Endothelial cell of umbilical vein (primary cell): ENCODE measurements at regions not wholly inside any gene's neighbourhood (a gene's known extent, or its start where the extent isn't known, plus 50 kb on each side); places are given as distances from the start of the nearest gene placed in this dataset.

Experiments used
- BruUV-seq: library from RNA; stranded (reverse); fragments of 400-500 nt; replicated peaks from 2 replicates; lab custom pipeline; 2021; lab: Mats Ljungman, UMichigan
- CTCF ChIA-PET: fragments of 300-600, 350-600 bp; sonication (Branson Sonifier 250); formaldehyde crosslinking; loops from one replicate; lab custom pipeline; 2021; ENCODE audit warnings: antibody characterized with exemption, inconsistent platforms; lab: Charles Lee
- POLR2A ChIA-PET: fragments of 300-600, 350-600 bp; sonication (Branson Sonifier 250); formaldehyde crosslinking; loops from one replicate; lab custom pipeline; 2021; ENCODE audit warnings: antibody characterized with exemption, inconsistent platforms; lab: Charles Lee
- DNase-seq: peaks from one replicate; pipeline ENCODE4 v3.0.0-alpha.2; 2011; ENCODE audit warnings: low read depth, low spot score
- FAIRE-seq: peaks from 2 replicates; lab custom pipeline; 2011; peaks lifted over from hg19 to GRCh38; lab: Jason Lieb, UNC
- H2AFZ ChIP-seq: 2 replicates; pipeline ENCODE4 v1.6.0; 2012; ENCODE audit warnings: low read depth, low read length, control low read depth, inconsistent platforms
- H3K27ac ChIP-seq: 2 replicates; pipeline ENCODE4 v1.5.1; 2011; ENCODE audit warnings: low read depth, mild to moderate bottlenecking, control low read depth, low read length, moderate library complexity; ENCODE audit not compliant: insufficient read depth
- H3K27me3 ChIP-seq, 2 experiments: 2 replicates each; pipeline versions ENCODE4 v1.6.0 to v1.6.1; 2011; ENCODE audit warnings: low read length in 2 of 2, mixed read lengths in 1 of 2; ENCODE audit not compliant: control insufficient read depth in 2 of 2, insufficient read depth in 2 of 2
- H3K36me3 ChIP-seq, 2 experiments: 2 replicates in 1 of 2; 3 replicates in 1 of 2; pipeline ENCODE4 v1.5.1; 2011; ENCODE audit warnings: low read length in 2 of 2, mild to moderate bottlenecking in 1 of 2, moderate library complexity in 1 of 2; ENCODE audit not compliant: control insufficient read depth in 2 of 2, insufficient read depth in 2 of 2; ENCODE audit errors: extremely low read depth in 1 of 2
- H3K4me1 ChIP-seq: 3 replicates; pipeline ENCODE4 v1.5.1; 2011; ENCODE audit warnings: mild to moderate bottlenecking, low read length; ENCODE audit not compliant: control insufficient read depth, insufficient read depth; ENCODE audit errors: extremely low read depth
- H3K4me2 ChIP-seq: 2 replicates; pipeline ENCODE4 v1.6.1; 2011; ENCODE audit warnings: low read length, control low read depth, mixed read lengths; ENCODE audit not compliant: insufficient read depth
- H3K4me3 ChIP-seq, 3 experiments: fragments of 200-600 bp in 1 of 3; sonication (generic), shearing (Covaris generic) in 1 of 3; replicated peaks in 1 of 3; 2 replicates each; pipeline ENCODE4 v1.5.1; 2011 to 2016; ENCODE audit warnings: control low read depth in 3 of 3, low read length in 3 of 3, mild to moderate bottlenecking in 2 of 3, inconsistent platforms in 1 of 3, low read depth in 1 of 3, moderate library complexity in 1 of 3; ENCODE audit not compliant: insufficient read depth in 1 of 3
- H3K79me2 ChIP-seq: 2 replicates; pipeline ENCODE4 v1.6.0; 2012; ENCODE audit warnings: low read length, inconsistent platforms; ENCODE audit not compliant: control insufficient read depth, insufficient read depth
- H3K9ac ChIP-seq: replicated peaks from 2 replicates; pipeline ENCODE3; 2011; ENCODE audit warnings: low read length, control low read depth; ENCODE audit not compliant: insufficient read depth; ENCODE audit errors: extremely low read depth
- H3K9me1 ChIP-seq: replicated peaks from 3 replicates; pipeline ENCODE4 v1.6.0; 2011; ENCODE audit warnings: mild to moderate bottlenecking, low read length; ENCODE audit not compliant: control insufficient read depth, insufficient read depth; ENCODE audit errors: extremely low read depth
- H3K9me3 ChIP-seq: replicated peaks from 2 replicates; pipeline ENCODE4 v1.5.1; 2012; ENCODE audit warnings: low read length, inconsistent platforms; ENCODE audit not compliant: control insufficient read depth, insufficient read depth
- H4K20me1 ChIP-seq: replicated peaks from 2 replicates; pipeline ENCODE3; 2011; ENCODE audit warnings: mild to moderate bottlenecking, low read length; ENCODE audit not compliant: control insufficient read depth, insufficient read depth; ENCODE audit errors: extremely low read depth
- CTCF ChIP-seq, 2 donors: IDR thresholded peaks; 1 replicate in 1 of 2; 2 replicates in 1 of 2; pipeline ENCODE4 v1.5.1; 2011; ENCODE audit warnings: low read length in 2 of 2, mild to moderate bottlenecking in 2 of 2, moderate library complexity in 2 of 2, control low read depth in 1 of 2, inconsistent platforms in 1 of 2, low read depth in 1 of 2; ENCODE audit not compliant: insufficient read depth in 1 of 2; ENCODE audit errors: extremely low read depth in 1 of 2
- EZH2 ChIP-seq: IDR thresholded peaks from 2 replicates; pipeline ENCODE4 v1.6.1; 2012; ENCODE audit warnings: borderline replicate concordance, low read depth, mild to moderate bottlenecking, moderate library complexity, low read length, inconsistent platforms; ENCODE audit not compliant: severe bottlenecking
- FOS ChIP-seq: IDR thresholded peaks from 2 replicates; pipeline ENCODE4 v1.6.1; 2011; ENCODE audit warnings: mild to moderate bottlenecking, low read length, moderate library complexity, borderline replicate concordance; ENCODE audit not compliant: insufficient read depth
- GATA2 ChIP-seq: IDR thresholded peaks from 2 replicates; pipeline ENCODE4 v1.7.0; 2011; ENCODE audit warnings: low read depth, mild to moderate bottlenecking, moderate library complexity, mixed read lengths, low read length; ENCODE audit not compliant: insufficient read length, insufficient read depth
- JUN ChIP-seq: IDR thresholded peaks from 2 replicates; pipeline ENCODE4 v1.6.1; 2011; ENCODE audit warnings: borderline replicate concordance, low read depth; ENCODE audit not compliant: insufficient read length, insufficient read depth
- MAX ChIP-seq: IDR thresholded peaks from 2 replicates; pipeline ENCODE4 v1.6.1; 2011; ENCODE audit not compliant: insufficient read depth, insufficient read length
- MYC ChIP-seq: IDR thresholded peaks from one replicate; pipeline ENCODE4 v1.6.1; 2011; ENCODE audit warnings: mild to moderate bottlenecking, low read depth, low read length
- POLR2A ChIP-seq: IDR thresholded peaks from 2 replicates; pipeline ENCODE4 v1.6.1; 2012; ENCODE audit warnings: low read depth, mild to moderate bottlenecking, control low read depth, low read length
- POLR2AphosphoS5 ChIP-seq: IDR thresholded peaks from 2 replicates; pipeline ENCODE4 v1.6.1; 2012; ENCODE audit warnings: low read depth, mild to moderate bottlenecking, control low read depth, low read length, moderate library complexity; ENCODE audit not compliant: insufficient read depth
- dilution Hi-C: fragments of 300-500 bp; cut with MboI; formaldehyde crosslinking; loops from one replicate; pipeline ENCODE4 v1.15.0; 2019; ENCODE audit warnings: low sequenced_read_pairs; ENCODE audit not compliant: extremely low pct_ligation_motif_present
- intact Hi-C: fragments of 100-400 bp; cut with micrococcal nuclease; formaldehyde crosslinking; loops from one replicate; pipeline ENCODE4 v1.10.0; 2022

- no peaks in the 10 kb centered on the region for H3K79me2 ChIP-seq
- no peaks in the 10 kb centered on the region for H3K9me3 ChIP-seq
- CTCF ChIA-PET, result interaction anchor here (1.0 to 1.2 kb wide), 2 partner anchors 12 to 37 kb away, joined by 3 read pairs; no protein-coding TSS in a partner anchor
- no peaks in the 10 kb centered on the region for H3K4me1 ChIP-seq
- no peak overlapping the region for H3K4me3 ChIP-seq
- no peaks in the 10 kb centered on the region for H3K36me3 ChIP-seq
- no peaks in the 10 kb centered on the region for H3K27me3 ChIP-seq
- no peak overlapping the region for H3K4me2 ChIP-seq
- POLR2A ChIA-PET, result no interaction called here
- no peak overlapping the region for H3K27ac ChIP-seq
- H3K9ac ChIP-seq, result no peak overlapping the region
- TF ChIP-seq CTCF (IDR thresholded peaks at IDR 0.05; ENCODE audit: extremely low read depth in 1 of 2, insufficient read depth in 1 of 2, low read depth in 1 of 2, low read length in 2 of 2) (no peak), MYC (no peak), JUN (no peak), EZH2 (no peak), MAX (no peak), GATA2 (no peak), FOS (no peak), POLR2AphosphoS5 (no peak), POLR2A (no peak)
- no peaks in the 10 kb centered on the region for H3K9me1 ChIP-seq
- FAIRE-seq (no peak), DNase-seq (no peak)
- dilution Hi-C loops, result no loop called here
- BruUV-seq, result no TSS peak
- H4K20me1 ChIP-seq, result no peaks in the 10 kb centered on the region
- intact Hi-C loops, result loop anchor here (10.0 kb wide), 1 partner anchor 185 kb away; the partner anchor contains the start of gene FHDC1
- H2AFZ ChIP-seq, result no peak overlapping the region
These were observed 84.0 kb upstream of the TRIM2 start for GRCh38 chr4:153120235-153120634.
